ENCODE measurements at regions not wholly inside any gene's neighbourhood (a gene's known extent, or its start where the extent isn't known, plus 50 kb on each side); places are given as distances from the start of the nearest gene placed in this dataset.

DNA sequence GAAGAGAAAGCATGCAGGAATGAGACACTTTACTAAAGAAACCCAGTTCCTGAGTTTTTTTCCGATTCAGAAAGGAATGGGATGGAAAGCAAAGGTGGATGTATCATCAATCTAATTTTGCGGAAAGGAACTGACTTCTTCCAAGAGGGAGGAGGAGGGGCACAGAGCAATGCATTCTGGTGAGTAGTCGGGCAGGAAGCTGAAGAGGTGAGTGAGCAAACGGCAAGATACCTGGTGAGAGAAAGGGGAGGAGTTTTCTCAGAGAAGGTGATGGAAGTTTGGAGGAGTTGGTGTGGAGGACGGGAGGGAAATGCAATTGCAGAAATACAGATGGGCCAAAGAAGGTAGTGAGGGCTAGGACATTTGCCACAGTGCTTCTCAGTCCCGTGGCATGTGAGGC is 713.2 kb downstream of the KCNJ2 start:
- DNase-seq, result no peak

DNA sequence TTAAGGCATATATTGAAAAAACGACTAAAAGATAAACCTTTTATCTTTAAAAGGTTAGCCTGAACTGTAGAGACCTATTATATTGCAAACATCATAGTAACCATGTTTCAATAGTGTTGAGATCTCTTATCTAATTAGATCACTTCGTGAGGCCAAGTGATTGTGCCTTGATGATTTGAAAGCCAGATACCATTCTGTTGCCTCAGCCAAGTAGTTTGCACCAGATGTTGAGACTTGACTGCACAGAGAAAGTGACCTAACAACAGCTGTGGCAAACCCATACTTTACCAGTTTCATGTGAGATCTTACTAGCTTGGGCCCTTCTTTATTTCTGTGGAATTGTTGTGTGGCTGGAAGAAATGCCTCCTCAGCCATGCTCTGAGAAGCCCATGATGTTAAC is 717.3 kb downstream of the KCNJ2 start:
- DNase-seq, result no peak

GRCh38 chr17:70888324-70888723 is 719.0 kb downstream of the KCNJ2 start:
- DNase-seq, result no peak

GRCh38 chr17:70891306-70891705 is 722.0 kb downstream of the KCNJ2 start:
- no peak for DNase-seq

GRCh38 chr17:70892527-70892926 is 723.2 kb downstream of the KCNJ2 start:
- no peak for DNase-seq

GRCh38 chr17:70896843-70897242 is 727.5 kb downstream of the KCNJ2 start:
- no peak for DNase-seq

GRCh38 chr17:70897446-70897845 is 728.1 kb downstream of the KCNJ2 start:
- DNase-seq, result no peak

- no peak for DNase-seq
Observed at GRCh38 chr17:70901870-70902269, 732.5 kb downstream of the KCNJ2 start.

GRCh38 chr17:70905796-70906195 is 736.5 kb downstream of the KCNJ2 start:
- no peak for DNase-seq

DNA sequence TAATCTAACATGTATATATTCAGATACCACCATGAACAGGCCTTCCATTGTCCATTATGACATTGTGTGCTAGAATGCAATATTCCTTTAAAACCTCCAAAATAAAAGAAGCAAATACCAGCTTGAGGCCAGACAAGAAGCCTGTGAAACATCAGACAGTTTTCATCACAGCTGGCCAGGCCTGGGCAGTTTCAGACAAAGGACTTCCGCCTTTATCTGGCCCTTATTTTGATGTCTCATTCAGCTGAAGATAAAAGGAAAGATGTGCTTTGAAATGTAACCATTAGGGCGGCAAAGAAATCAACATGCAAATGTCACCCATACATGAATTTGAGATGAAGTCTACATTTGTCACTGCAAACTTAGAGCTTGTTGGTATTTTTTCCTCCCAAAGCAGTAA is 737.5 kb downstream of the KCNJ2 start:
- DNase-seq, result no peak

GRCh38 chr17:70912716-70913485 is 743.6 kb downstream of the KCNJ2 start:
- no peak for DNase-seq

DNA sequence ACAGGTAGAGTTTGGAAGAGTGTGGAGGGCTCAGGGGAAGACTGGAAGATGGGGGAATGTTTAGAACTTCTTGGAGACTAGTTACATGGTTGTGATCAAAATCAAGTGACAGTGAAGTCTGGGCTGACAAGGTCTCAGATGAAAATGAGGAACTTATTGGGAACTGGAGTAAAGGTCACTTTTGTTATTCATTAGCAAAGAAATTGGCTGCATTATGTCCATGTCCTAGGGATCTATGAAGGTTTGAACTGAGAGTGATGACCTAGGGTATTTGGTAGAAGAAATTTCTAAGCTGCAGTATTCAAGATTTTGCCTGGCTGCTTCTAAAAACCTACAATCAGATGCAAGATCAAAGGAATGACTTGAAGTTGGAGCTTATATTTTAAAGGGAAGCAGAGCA is 747.1 kb downstream of the KCNJ2 start:
- DNase-seq, result no peak

DNA sequence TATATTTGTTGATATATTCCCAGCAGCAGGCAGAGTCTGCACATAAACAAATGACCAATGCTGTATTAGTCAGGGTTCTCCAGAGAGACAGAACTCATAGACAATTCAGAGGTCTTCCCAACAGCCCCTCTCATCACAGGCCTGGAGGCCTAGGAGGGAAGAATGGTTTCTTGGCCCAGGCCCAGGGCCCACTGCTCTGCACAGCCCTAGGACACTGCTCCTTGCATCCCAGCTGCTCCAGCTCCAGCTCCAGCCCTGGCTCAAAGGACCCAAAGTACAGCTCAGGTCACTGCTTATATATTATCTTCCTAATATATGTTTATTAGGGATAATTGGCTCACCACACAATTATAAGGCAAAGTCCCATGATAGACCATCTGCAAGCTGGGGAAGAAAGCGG is 749.9 kb downstream of the KCNJ2 start:
- no peak for DNase-seq

DNA sequence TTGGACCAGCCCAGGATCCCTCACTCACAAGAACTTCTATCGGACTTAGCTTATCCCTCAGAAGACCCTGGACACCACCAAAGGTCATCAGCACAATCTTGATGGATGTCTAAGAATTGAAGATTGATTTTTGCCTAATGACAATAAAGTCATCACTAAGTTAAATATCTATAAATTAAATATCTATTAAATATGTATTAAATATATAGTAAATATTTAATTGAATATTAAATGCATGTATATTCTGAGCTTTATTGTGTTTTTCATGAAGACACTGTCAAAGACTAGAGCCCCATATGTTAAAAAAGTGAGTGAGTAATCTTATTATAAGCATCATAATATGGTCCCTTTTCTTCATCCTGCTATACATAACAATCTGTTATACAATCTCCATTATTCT is 751.1 kb downstream of the KCNJ2 start:
- DNase-seq, result no peak

GRCh38 chr17:70922268-70922667 is 752.9 kb downstream of the KCNJ2 start:
- DNase-seq, result no peak

GRCh38 chr17:70924776-70925175 is 755.4 kb downstream of the KCNJ2 start:
- DNase-seq, result no peak

- no peak for DNase-seq
Observed at GRCh38 chr17:70929226-70929625, 759.9 kb downstream of the KCNJ2 start.

- no peak for DNase-seq
Observed at GRCh38 chr17:70934231-70934630, 764.9 kb downstream of the KCNJ2 start.

DNA sequence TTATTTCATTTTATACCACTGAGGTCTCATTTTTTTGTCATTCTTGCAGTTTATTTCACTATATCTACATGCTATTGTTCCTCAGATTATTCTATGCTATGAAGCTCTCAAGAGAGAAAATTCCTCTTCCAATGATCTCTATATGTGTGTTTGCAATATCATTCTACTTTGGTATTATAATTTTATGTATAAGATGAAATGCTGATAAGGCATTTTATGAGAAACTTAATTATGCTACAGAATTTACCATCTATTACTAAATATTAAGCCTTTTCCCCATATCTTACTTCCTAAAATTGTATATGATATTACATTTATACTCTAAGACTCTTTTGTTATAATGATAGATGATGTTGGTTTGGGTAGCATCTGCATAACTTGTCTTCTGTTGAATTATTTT is 765.5 kb downstream of the KCNJ2 start:
- DNase-seq, result no peak

DNA sequence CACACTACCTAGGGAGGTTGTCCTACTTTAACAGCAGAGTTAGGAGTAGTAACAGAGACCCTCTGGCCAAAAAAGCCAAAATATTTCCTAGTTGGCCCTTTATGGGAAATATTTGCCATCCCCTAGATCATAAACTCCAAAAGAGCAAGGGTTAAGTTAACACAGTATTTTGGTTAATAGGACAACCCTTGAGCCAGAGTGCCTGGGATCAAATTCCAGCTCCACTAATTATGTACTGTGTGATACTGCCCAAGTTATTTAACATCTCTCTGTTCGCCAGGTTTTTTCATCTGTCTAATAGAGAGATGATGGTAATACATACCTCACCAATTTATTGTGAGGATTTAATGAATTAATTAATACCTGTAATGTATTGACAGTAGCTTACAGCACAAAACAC is 767.4 kb downstream of the KCNJ2 start:
- DNase-seq, result no peak

DNA sequence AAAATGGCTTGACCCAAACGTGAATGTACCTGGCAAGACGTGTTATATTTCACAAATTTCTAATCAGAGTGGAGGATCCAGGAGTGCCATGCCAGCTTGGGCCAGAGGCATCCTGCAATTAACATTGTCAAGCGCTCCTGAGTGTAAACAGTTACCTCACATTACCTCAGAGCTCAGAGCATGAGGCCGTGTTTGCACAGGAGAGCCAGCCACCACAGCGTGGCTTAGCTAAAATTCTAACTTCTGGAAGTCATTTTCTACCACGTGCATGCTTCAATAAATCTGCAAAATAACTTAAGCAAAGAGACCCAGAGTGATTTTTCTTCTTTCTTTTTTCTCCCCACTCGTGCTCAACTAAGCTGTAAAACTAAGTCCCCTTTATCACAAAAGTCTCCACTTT is 769.0 kb downstream of the KCNJ2 start:
- no peak for DNase-seq

GRCh38 chr17:70945386-70945785 is 776.1 kb downstream of the KCNJ2 start:
- DNase-seq, result no peak

DNA sequence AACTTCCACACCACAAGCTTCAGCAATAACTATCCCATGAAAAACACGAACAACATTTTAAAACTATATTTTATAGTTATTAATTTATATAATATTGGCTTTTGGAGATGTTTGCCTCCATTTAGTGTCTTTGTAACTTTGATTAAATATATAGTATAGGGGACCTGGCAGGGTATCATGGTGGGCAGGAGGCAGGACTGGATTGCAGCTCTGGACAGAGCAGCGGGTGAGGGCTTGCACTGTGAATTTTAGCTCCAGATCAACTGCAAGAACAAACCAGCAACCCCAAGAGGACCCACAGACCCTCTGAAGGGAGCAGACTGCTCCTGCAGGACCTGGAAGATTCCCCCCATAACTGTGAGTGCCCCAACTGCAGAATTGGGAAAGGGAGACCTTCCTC is 777.9 kb downstream of the KCNJ2 start:
- DNase-seq, result no peak

DNA sequence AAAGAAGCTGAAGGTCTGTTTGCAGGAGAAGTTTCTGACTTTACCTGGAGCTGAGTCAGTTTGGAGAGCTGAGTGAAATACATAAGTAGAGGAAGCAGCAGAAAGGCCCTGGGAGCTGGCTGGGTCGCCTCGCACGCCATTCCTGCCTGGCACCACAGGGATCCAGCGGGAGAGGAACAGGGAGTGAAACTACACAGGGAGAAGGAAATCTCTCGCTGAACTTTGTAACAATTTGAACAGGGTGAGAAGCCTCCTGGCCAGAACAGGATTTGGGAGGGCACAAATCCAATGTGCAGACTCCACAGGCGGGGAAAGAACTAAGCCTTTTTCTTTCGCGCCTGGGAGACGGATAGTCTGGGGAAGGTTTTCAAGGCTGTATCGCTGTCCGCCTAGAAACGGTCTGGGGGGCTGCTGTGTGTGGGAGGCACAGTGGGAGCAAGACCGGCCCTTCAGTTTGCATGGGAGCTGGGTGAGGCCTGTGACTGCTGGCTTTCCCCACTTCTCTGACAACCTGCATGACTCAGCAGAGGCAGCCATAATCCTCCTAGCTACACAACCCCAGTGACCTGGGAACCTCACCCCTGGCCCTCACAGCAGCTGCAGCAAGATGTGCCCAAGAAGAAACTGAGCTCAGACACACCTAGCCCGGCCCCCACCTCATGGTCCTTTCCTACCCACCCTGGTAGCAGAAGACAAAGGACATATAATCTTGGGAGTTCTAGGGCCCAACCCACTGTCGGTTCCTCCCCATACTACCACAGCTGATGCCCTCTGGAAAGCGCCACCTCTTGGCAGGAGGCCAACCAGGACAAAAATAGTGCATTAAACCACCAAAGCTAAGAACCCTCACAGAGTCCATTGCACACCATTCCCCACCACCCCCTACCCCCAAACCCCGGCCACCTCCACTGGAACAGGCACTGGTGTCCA is 778.6 kb downstream of the KCNJ2 start:
- DNase-seq, result no peak

Measured in C1 segment of cervical spinal cord (tissue), 14 donors.